ENCODE measurements at regions not wholly inside any gene's neighbourhood (a gene's known extent, or its start where the extent isn't known, plus 50 kb on each side); places are given as distances from the start of the nearest gene placed in this dataset.

DNA sequence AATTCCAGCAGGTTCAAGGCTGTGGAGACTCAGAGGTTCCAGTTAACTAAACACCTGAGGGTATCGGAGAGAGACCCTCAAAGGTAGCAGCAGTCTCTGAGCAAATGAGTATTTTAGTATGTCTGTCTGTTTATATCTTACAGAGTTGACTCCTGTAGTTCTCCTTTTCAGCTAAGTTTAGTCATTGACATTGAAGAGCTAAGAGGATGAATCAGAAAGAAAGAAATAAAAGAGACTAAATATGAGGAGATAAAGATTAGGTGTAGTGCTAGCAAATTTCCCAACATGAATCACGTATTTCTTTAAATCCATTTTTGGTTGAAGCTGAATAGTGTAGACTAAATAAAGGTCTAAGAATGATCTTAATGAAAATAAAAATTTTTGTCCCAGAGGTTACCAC is 474.0 kb upstream of the RGMB start:
- Histone ChIP-seq H3K18ac (ENCODE audit: extremely low read depth, low read length) (no peak overlapping the region), H3K4me3 (ENCODE audit: extremely low read depth in 1 of 4, insufficient read depth in 2 of 4, low read depth in 3 of 4, low read length in 4 of 4) (no peak overlapping the region), H3K36me3 (ENCODE audit: control insufficient read depth in 2 of 4, insufficient read depth in 4 of 4, low read length in 3 of 4) (no peaks in the 10 kb centered on the region), H3K23me2 (ENCODE audit: low read depth, low read length) (no peaks in the 10 kb centered on the region), H3K79me1 (ENCODE audit: low read depth, low read length) (no peaks in the 10 kb centered on the region), H4K8ac (ENCODE audit: extremely low read depth, insufficient read depth, low read length) (no peak overlapping the region), H3K79me2 (ENCODE audit: control insufficient read depth in 1 of 2, insufficient read depth in 2 of 2, low read length in 2 of 2) (no peaks in the 10 kb centered on the region), H2BK15ac (ENCODE audit: low read length) (no peak overlapping the region), H2BK5ac (ENCODE audit: low read depth, low read length) (no peak overlapping the region), H3K27me3 (replicated peaks in 1 of 4; ENCODE audit: control insufficient read depth in 3 of 4, extremely low read depth in 1 of 4, insufficient read depth in 3 of 4, low read length in 3 of 4) (no peaks in the 10 kb centered on the region), H3K4me1 (replicated peaks in 1 of 4; ENCODE audit: control insufficient read depth in 3 of 4, insufficient read depth in 4 of 4, low read length in 3 of 4) (no peaks in the 10 kb centered on the region; a peak in 1 of 7 replicates), H3K27ac (ENCODE audit: low read depth, low read length) (no peak overlapping the region), H3K14ac (ENCODE audit: insufficient read length) (no peak overlapping the region), H2AFZ (ENCODE audit: low read length) (no peak overlapping the region), H3K9ac (replicated peaks in 1 of 4; ENCODE audit: extremely low read depth in 1 of 4, low read depth in 3 of 4, low read length in 3 of 4) (no peak overlapping the region), H4K20me1 (replicated peaks in 1 of 2; ENCODE audit: control insufficient read depth in 1 of 2, insufficient read depth in 2 of 2, low read length in 2 of 2) (no peaks in the 10 kb centered on the region), H4K91ac (replicated peaks; ENCODE audit: insufficient read length, low read length) (no peak overlapping the region), H2BK12ac (ENCODE audit: low read depth, low read length) (no peak overlapping the region), H2BK120ac (replicated peaks; ENCODE audit: low read depth, low read length) (no peak overlapping the region), H2BK20ac (ENCODE audit: low read length) (no peak overlapping the region), H3K4me2 (ENCODE audit: insufficient read depth in 1 of 2, low read depth in 2 of 2, low read length in 2 of 2) (no peak overlapping the region), H2AK5ac (ENCODE audit: low read depth, low read length) (no peak overlapping the region), H3K23ac (ENCODE audit: insufficient read length) (no peak overlapping the region), H3K9me3 (ENCODE audit: insufficient read depth in 2 of 2, low read depth in 1 of 2, low read length in 1 of 2) (no peaks in the 10 kb centered on the region), H3K56ac (replicated peaks; ENCODE audit: insufficient read length, low read depth, low read length) (no peak overlapping the region), H3K4ac (replicated peaks; ENCODE audit: insufficient read length, low read depth, low read length) (no peak overlapping the region), H4K5ac (ENCODE audit: insufficient read length, low read depth, low read length) (no peak overlapping the region)
- POLR2A ChIA-PET (ENCODE audit: partially characterized antibody): no interaction called here
- 94% methylated on average over 2 of the region's 2 CpGs; no CpG with 5 or more reads in 1 of the 2 experiments for WGBS, 2 experiments (ENCODE audit: extremely low coverage in 1 of 2, insufficient coverage in 1 of 2, insufficient read length in 1 of 2, insufficient replicate concordance in 2 of 2, low coverage in 1 of 2, low lambda C conversion rate in 2 of 2, missing lambda C conversion rate in 1 of 2)
- DNase-seq (ENCODE audit: low read depth in 1 of 2, low spot score in 2 of 2) (no peak), FAIRE-seq (no peak)
- TF ChIP-seq TEAD4 (IDR thresholded peaks at IDR 0.05; ENCODE audit: low read depth, low read length): no peak
- TF ChIP-seq POLR2A (IDR thresholded peaks at IDR 0.05; ENCODE audit: control extremely low read depth in 1 of 2, low read depth in 2 of 2, low read length in 2 of 2): no peak
- TF ChIP-seq BACH1 (IDR thresholded peaks at IDR 0.05; ENCODE audit: low read length): no peak
- TF ChIP-seq YY1 (IDR thresholded peaks at IDR 0.05; ENCODE audit: low read depth, low read length): no peak
- no peak for TF ChIP-seq RXRA (IDR thresholded peaks at IDR 0.05; ENCODE audit: insufficient read depth, low read depth, low read length)
- no peak for TF ChIP-seq EP300 (IDR thresholded peaks at IDR 0.05; ENCODE audit: borderline replicate concordance in 1 of 2, low read depth in 2 of 2, low read length in 2 of 2)
- TF ChIP-seq GTF2F1 (IDR thresholded peaks at IDR 0.05; ENCODE audit: borderline replicate concordance, low read depth, low read length): no peak
- TF ChIP-seq TAF1 (IDR thresholded peaks at IDR 0.05; ENCODE audit: low read depth, low read length): no peak
- no peak for TF ChIP-seq BCL11A (IDR thresholded peaks at IDR 0.05; ENCODE audit: low read depth in 2 of 2, low read length in 2 of 2)
- no peak for TF ChIP-seq CREB1 (IDR thresholded peaks at IDR 0.05)
- TF ChIP-seq PHF8 (conservative IDR thresholded peaks at IDR 0.05; ENCODE audit: low read depth, low read length): no peak
- no peak for TF ChIP-seq BRCA1 (IDR thresholded peaks at IDR 0.05; ENCODE audit: low read depth, low read length)
- TF ChIP-seq SP1 (IDR thresholded peaks at IDR 0.05; ENCODE audit: low read depth, low read length): no peak
- TF ChIP-seq SP2 (IDR thresholded peaks at IDR 0.05; ENCODE audit: low read length): no peak
- no peak for TF ChIP-seq ZNF274 (IDR thresholded peaks at IDR 0.05; ENCODE audit: borderline replicate concordance, extremely low read depth, low read length)
- no peak for TF ChIP-seq SP4 (IDR thresholded peaks at IDR 0.05; ENCODE audit: low read length)
- CTCF ChIA-PET (ENCODE audit: partially characterized antibody): interaction anchor here (1.1 kb wide), 1 partner anchor 268 kb away, joined by 3 read pairs; no protein-coding TSS in a partner anchor

Measured in H1 (cell line).